ENCODE measurements at regions not wholly inside any gene's neighbourhood (a gene's known extent, or its start where the extent isn't known, plus 50 kb on each side); places are given as distances from the start of the nearest gene placed in this dataset.
"Not testable (repeated sequence)": the region's sequence is repeated elsewhere in the genome, so short reads cannot be mapped to it uniquely, and the experiment has no call there.

DNA sequence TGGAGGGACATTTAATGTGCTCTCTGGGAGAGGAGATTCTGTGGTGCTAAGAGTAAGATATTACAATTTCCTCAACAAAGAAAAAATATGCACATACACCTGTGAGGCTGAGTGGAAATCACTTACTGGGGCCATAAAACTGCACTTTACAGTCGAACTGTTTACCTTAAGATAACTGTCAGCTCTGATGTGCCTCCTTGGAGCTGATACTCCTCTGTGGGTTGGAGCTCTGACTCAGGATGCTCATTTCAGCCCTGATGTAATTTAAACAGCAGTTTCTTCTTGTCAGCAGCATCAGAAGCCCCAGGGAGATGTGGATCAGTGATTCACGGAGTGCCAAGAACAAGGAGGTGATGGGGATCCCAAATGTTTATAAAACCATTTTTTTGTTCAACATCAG, 241.9 kb upstream of the SFRP2 start:
- no peak overlapping the region for H3K4me3 Mint-ChIP-seq
- DNase-seq (ENCODE audit: low read depth, low spot score): no peak
- H3K27ac Mint-ChIP-seq (ENCODE audit: unreplicated experiment): no peak overlapping the region
- H3K36me3 Mint-ChIP-seq (ENCODE audit: low read depth): peaks cover 13% of the 10 kb centered on the region
- H3K4me1 Mint-ChIP-seq: peaks cover 16% of the 10 kb centered on the region
- no peaks in the 10 kb centered on the region for H3K27me3 Mint-ChIP-seq (ENCODE audit: low read depth)
- peaks cover 2% of the 10 kb centered on the region for H3K9me3 Mint-ChIP-seq
- TF ChIP-seq, protein P1, sequence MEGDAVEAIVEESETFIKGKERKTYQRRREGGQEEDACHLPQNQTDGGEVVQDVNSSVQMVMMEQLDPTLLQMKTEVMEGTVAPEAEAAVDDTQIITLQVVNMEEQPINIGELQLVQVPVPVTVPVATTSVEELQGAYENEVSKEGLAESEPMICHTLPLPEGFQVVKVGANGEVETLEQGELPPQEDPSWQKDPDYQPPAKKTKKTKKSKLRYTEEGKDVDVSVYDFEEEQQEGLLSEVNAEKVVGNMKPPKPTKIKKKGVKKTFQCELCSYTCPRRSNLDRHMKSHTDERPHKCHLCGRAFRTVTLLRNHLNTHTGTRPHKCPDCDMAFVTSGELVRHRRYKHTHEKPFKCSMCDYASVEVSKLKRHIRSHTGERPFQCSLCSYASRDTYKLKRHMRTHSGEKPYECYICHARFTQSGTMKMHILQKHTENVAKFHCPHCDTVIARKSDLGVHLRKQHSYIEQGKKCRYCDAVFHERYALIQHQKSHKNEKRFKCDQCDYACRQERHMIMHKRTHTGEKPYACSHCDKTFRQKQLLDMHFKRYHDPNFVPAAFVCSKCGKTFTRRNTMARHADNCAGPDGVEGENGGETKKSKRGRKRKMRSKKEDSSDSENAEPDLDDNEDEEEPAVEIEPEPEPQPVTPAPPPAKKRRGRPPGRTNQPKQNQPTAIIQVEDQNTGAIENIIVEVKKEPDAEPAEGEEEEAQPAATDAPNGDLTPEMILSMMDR (conservative IDR thresholded peaks at IDR 0.05): no peak

DNA sequence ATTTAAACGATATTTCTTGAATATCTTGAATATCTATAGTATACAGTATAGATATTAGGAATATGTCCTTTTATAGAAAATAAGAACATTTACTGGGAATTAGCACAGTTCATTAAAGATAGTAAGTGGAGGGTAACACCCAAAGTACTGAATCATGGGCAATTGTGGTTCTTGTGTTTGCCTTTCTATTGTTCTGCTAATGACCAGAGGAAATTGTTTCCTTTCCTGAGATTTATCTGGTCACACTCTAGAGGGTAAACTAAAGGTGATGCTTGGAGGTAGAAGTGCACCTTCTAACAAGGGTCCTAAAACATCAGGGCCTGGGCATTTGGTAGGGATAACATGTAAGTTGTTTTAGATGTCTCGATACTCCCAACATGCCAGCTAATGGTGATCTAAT, 241.3 kb upstream of the SFRP2 start:
- TF ChIP-seq, protein P1 (conservative IDR thresholded peaks at IDR 0.05): no peak
- Mint-ChIP-seq H3K4me1 (peaks cover 17% of the 10 kb centered on the region), H3K27ac (ENCODE audit: unreplicated experiment) (no peak overlapping the region), H3K9me3 (peaks cover 2% of the 10 kb centered on the region), H3K27me3 (ENCODE audit: low read depth) (no peaks in the 10 kb centered on the region), H3K36me3 (ENCODE audit: low read depth) (peaks cover 12% of the 10 kb centered on the region), H3K4me3 (no peak overlapping the region)
- DNase-seq (ENCODE audit: low read depth, low spot score): no peak

DNA sequence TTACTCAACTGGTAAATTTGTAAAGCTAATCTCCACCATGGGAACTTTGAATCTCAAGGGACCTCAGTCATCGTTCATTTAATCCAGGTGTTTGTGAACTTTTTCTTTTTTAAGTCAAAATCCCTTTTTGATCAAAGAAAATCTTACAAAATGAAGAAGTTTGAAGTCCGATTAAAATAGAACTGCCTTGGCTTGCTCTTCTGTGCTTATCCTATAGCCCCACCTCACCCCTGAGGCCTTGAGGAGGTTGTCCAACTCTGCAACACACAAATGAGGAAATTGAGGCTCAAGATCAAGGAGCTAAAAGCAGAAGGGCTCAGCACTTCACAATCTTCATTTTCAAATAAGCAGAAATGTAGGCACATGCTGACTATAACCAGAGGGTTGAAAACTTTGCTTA, 240.3 kb upstream of the SFRP2 start:
- H3K9me3 Mint-ChIP-seq: peaks cover 2% of the 10 kb centered on the region
- peaks cover 14% of the 10 kb centered on the region for H3K36me3 Mint-ChIP-seq (ENCODE audit: low read depth)
- no peak overlapping the region for H3K27ac Mint-ChIP-seq (ENCODE audit: unreplicated experiment)
- H3K4me3 Mint-ChIP-seq: no peak overlapping the region
- no peak for DNase-seq (ENCODE audit: low read depth, low spot score)
- TF ChIP-seq, protein P1 (conservative IDR thresholded peaks at IDR 0.05): no peak
- H3K4me1 Mint-ChIP-seq: peaks cover 21% of the 10 kb centered on the region
- H3K27me3 Mint-ChIP-seq (ENCODE audit: low read depth): no peaks in the 10 kb centered on the region

DNA sequence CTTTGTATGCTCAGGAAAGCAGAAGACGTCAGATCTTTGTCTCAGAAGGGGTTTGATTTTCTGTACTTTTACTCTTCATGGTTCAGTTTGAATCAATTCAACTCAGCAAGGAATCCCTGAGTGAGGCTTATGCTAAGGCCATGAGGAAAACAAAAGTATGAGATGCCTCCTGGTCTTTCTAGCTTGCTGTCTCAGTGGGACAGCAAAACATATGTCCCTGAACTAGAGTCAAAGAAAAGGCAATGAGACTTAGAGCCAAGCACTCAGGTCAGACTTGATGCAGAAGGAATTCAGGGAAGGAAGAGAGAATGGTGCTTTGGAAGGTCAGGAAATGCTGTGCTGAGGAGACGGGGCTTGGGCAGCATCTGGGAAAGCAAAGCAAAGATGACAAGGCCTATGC, 236.2 kb upstream of the SFRP2 start:
- Mint-ChIP-seq H3K27me3 (ENCODE audit: low read depth) (no peaks in the 10 kb centered on the region), H3K27ac (ENCODE audit: unreplicated experiment) (peak overlapping the region; percentile 88), H3K4me3 (no peak overlapping the region), H3K9me3 (no peaks in the 10 kb centered on the region), H3K4me1 (peaks cover 12% of the 10 kb centered on the region), H3K36me3 (ENCODE audit: low read depth) (peaks cover 6% of the 10 kb centered on the region)
- DNase-seq (ENCODE audit: low read depth, low spot score): no peak
- TF ChIP-seq, protein P1 (conservative IDR thresholded peaks at IDR 0.05): no peak

DNA sequence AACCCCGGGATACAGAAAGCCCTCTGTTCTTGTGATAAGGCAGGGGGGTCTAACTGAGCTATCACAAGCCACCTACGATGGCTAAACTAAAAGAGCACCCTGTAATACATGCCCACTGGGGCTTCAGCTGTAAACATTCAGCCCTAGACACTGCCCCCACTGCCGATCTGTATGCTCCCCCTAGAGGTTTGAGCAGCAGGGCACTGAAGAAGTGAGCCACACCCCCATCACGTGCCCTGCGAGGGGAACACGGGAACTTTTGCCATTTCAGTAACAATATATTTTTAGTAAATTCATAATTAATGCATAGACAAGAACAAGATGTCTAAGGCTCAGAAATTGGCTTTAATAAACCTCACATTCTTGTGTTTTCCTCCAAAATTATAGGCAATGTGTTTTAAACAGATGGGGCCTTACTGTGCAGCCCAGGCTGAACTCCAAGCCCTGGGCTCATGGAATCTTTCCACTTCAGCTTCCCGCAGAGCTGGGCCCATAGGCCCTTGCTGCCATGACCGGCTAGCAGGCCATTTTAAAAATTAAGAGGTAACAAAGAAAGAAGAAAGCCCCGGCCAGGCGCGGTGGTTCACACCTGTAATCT, 235.3 kb upstream of the SFRP2 start:
- no peak overlapping the region for H3K27ac Mint-ChIP-seq (ENCODE audit: unreplicated experiment)
- H3K27me3 Mint-ChIP-seq (ENCODE audit: low read depth): no peaks in the 10 kb centered on the region
- no peak overlapping the region for H3K4me3 Mint-ChIP-seq
- no peak for DNase-seq (ENCODE audit: low read depth, low spot score)
- H3K4me1 Mint-ChIP-seq: peaks cover 10% of the 10 kb centered on the region
- peaks cover 6% of the 10 kb centered on the region for H3K36me3 Mint-ChIP-seq (ENCODE audit: low read depth)
- TF ChIP-seq, protein P1 (conservative IDR thresholded peaks at IDR 0.05): peak; percentile 41
- no peaks in the 10 kb centered on the region for H3K9me3 Mint-ChIP-seq

DNA sequence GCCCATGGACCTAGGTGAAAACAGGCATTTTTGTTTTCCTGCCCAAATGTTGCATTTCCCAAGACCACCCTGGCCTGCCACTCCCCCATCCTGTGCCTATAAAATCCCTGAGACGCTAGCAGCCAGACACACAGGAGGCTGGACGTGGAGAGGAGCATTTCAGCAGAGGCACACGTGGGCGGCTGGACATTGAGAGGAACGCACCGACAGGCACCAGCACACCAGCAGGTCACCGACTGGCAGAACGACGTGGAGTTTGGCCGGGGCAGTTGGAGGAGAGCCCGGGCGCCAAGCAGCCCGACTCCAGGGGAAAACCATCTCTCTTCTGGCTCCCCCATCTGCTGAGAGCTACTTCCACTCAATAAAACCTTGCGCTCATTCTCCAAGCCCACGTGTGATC, 234.8 kb upstream of the SFRP2 start:
- not testable (repeated sequence) for H3K9me3 Mint-ChIP-seq; H3K27ac Mint-ChIP-seq (ENCODE audit: unreplicated experiment); H3K27me3 Mint-ChIP-seq (ENCODE audit: low read depth); H3K4me3 Mint-ChIP-seq; DNase-seq (ENCODE audit: low read depth, low spot score); H3K36me3 Mint-ChIP-seq (ENCODE audit: low read depth)
- peaks cover 13% of the 10 kb centered on the region for H3K4me1 Mint-ChIP-seq
